ENCODE measurements at regions not wholly inside any gene's neighbourhood (a gene's known extent, or its start where the extent isn't known, plus 50 kb on each side); places are given as distances from the start of the nearest gene placed in this dataset.

- ATAC-seq (ENCODE audit: low read depth), result no peak
These were observed 118.9 kb downstream of the FASLG start for GRCh38 chr1:172777767-172778166.

More at GRCh38 chr1:172777767-172778166, 118.9 kb downstream of the FASLG start:
- in situ Hi-C loops (cut with MboI; ENCODE audit: low sequenced_read_pairs) (no loop called here), intact Hi-C loops (cut with micrococcal nuclease) (no loop called here), dilution Hi-C loops (cut with HindIII; ENCODE audit: low sequenced_read_pairs, unreplicated experiment) (no loop called here)
- Histone ChIP-seq H2BK120ac (ENCODE audit: low read depth, low read length) (no peak overlapping the region), H3K14ac (replicated peaks; ENCODE audit: low read depth, low read length) (no peak overlapping the region), H3K4me3 (ENCODE audit: insufficient read depth, low read depth, low read length) (no peak overlapping the region), H3K18ac (ENCODE audit: low read depth, low read length) (no peak overlapping the region; the same call in 1 of the 2 replicates), H2BK15ac (ENCODE audit: low read depth, low read length) (no peak overlapping the region), H3K4me2 (ENCODE audit: low read depth, low read length) (no peak overlapping the region), H3K36me3 (ENCODE audit: control insufficient read depth, insufficient read depth, low read length) (no peaks in the 10 kb centered on the region), H3K9ac (ENCODE audit: low read depth, low read length) (no peak overlapping the region), H3K9me3 (ENCODE audit: control insufficient read depth, insufficient read depth, low read length) (0 out of 2 replicates have a peak, but pooled peaks cover 2% of the 10 kb centered on the region), H3K4ac (ENCODE audit: low read depth, low read length) (no peak overlapping the region), H2AFZ (replicated peaks; ENCODE audit: low read length, poor library complexity) (no peak overlapping the region), H3K27me3 (ENCODE audit: control insufficient read depth, insufficient read depth, low read length) (no peaks in the 10 kb centered on the region; the same call in none of the 2 replicates), H3K27ac (ENCODE audit: insufficient read depth, low read length) (no peak overlapping the region), H2BK5ac (ENCODE audit: low read depth, low read length, poor library complexity, severe bottlenecking) (no peak overlapping the region), H4K5ac (ENCODE audit: low read depth, low read length) (no peak overlapping the region), H2BK20ac (ENCODE audit: low read depth, low read length) (peak overlapping the region; percentile 37; the same call in 1 of the 2 replicates), H4K91ac (ENCODE audit: insufficient read depth, low read depth, low read length) (no peak overlapping the region), H3K4me1 (ENCODE audit: control insufficient read depth, insufficient read depth, low read length) (0 out of 2 replicates have a peak, but pooled peaks cover 1% of the 10 kb centered on the region), H3K56ac (ENCODE audit: extremely low read depth, insufficient read depth, low read length) (no peak overlapping the region), H3K79me1 (ENCODE audit: low read depth in 1 of 2, low read length in 2 of 2) (no peaks in the 10 kb centered on the region), H2AK5ac (ENCODE audit: low read depth, low read length) (no peak overlapping the region), H3K9me1 (ENCODE audit: insufficient read depth, low read length) (no peaks in the 10 kb centered on the region), H3K23ac (ENCODE audit: low read depth, low read length) (no peak overlapping the region), H2AK9ac (replicated peaks; ENCODE audit: low read depth, low read length, poor library complexity) (no peak overlapping the region), H4K20me1 (ENCODE audit: insufficient read depth, low read length) (no peaks in the 10 kb centered on the region), H4K8ac (ENCODE audit: low read depth in 2 of 2, low read length in 2 of 2) (no peak overlapping the region)
- no TSS peak for BruUV-seq (replicated peaks)
- no peak for TF ChIP-seq SMC3 (IDR thresholded peaks at IDR 0.05; ENCODE audit: low read depth, low read length)
- TF ChIP-seq RCOR1 (IDR thresholded peaks at IDR 0.05; ENCODE audit: insufficient replicate concordance, low read length), result no peak
- no peak for TF ChIP-seq MXI1 (IDR thresholded peaks at IDR 0.05; ENCODE audit: borderline replicate concordance, low read depth, low read length)
- no peak for TF ChIP-seq RAD21 (IDR thresholded peaks at IDR 0.05; ENCODE audit: low read length)
- no peak for TF ChIP-seq CHD1 (IDR thresholded peaks at IDR 0.05; ENCODE audit: low read depth, low read length)
- TF ChIP-seq, protein P1, sequence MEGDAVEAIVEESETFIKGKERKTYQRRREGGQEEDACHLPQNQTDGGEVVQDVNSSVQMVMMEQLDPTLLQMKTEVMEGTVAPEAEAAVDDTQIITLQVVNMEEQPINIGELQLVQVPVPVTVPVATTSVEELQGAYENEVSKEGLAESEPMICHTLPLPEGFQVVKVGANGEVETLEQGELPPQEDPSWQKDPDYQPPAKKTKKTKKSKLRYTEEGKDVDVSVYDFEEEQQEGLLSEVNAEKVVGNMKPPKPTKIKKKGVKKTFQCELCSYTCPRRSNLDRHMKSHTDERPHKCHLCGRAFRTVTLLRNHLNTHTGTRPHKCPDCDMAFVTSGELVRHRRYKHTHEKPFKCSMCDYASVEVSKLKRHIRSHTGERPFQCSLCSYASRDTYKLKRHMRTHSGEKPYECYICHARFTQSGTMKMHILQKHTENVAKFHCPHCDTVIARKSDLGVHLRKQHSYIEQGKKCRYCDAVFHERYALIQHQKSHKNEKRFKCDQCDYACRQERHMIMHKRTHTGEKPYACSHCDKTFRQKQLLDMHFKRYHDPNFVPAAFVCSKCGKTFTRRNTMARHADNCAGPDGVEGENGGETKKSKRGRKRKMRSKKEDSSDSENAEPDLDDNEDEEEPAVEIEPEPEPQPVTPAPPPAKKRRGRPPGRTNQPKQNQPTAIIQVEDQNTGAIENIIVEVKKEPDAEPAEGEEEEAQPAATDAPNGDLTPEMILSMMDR (conservative IDR thresholded peaks at IDR 0.05; ENCODE audit: low read depth, low read length), result no peak
- POLR2A ChIA-PET (ENCODE audit: unreplicated experiment), result no interaction called here
- DNase-seq, result no peak
- CTCF ChIA-PET, result no interaction called here
- WGBS, 2 experiments (ENCODE audit: extremely low coverage in 2 of 2, insufficient read length in 1 of 2), result no CpG with 5 or more reads among the region's 3 CpGs

Data from IMR-90 (cell line).